ENCODE measurements at regions not wholly inside any gene's neighbourhood (a gene's known extent, or its start where the extent isn't known, plus 50 kb on each side); places are given as distances from the start of the nearest gene placed in this dataset.

- no peaks in the 10 kb centered on the region for H3K36me3 Mint-ChIP-seq (ENCODE audit: low read depth, unreplicated experiment)
Measured at GRCh38 chr5:159734366-159734765, 181.9 kb upstream of the ADRA1B start.

GRCh38 chr5:159735036-159735435, 181.2 kb upstream of the ADRA1B start:
- Mint-ChIP-seq H3K27me3 (ENCODE audit: unreplicated experiment) (peaks cover 2% of the 10 kb centered on the region), H3K27ac (ENCODE audit: unreplicated experiment) (no peak overlapping the region), H3K36me3 (ENCODE audit: low read depth, unreplicated experiment) (no peaks in the 10 kb centered on the region)

More at GRCh38 chr5:159734366-159734765, 181.9 kb upstream of the ADRA1B start:
- no peak for TF ChIP-seq CTCF (IDR thresholded peaks at IDR 0.05; ENCODE audit: unreplicated experiment)
- Mint-ChIP-seq H3K27ac (ENCODE audit: unreplicated experiment) (no peak overlapping the region), H3K4me3 (ENCODE audit: unreplicated experiment) (no peak overlapping the region), H3K27me3 (ENCODE audit: unreplicated experiment) (peaks cover 2% of the 10 kb centered on the region), H3K9me3 (ENCODE audit: unreplicated experiment) (no peaks in the 10 kb centered on the region), H3K4me1 (ENCODE audit: unreplicated experiment) (no peaks in the 10 kb centered on the region)
- DNase-seq (ENCODE audit: low spot score), result no peak

GRCh38 chr5:159735749-159736660, 180.3 kb upstream of the ADRA1B start:
- H3K4me3 Mint-ChIP-seq (ENCODE audit: unreplicated experiment), result no peak overlapping the region
- H3K4me1 Mint-ChIP-seq (ENCODE audit: unreplicated experiment), result no peaks in the 10 kb centered on the region
- H3K27ac Mint-ChIP-seq (ENCODE audit: unreplicated experiment), result no peak overlapping the region
- TF ChIP-seq CTCF (IDR thresholded peaks at IDR 0.05; ENCODE audit: unreplicated experiment), result no peak
- no peak for DNase-seq (ENCODE audit: low spot score)
- H3K36me3 Mint-ChIP-seq (ENCODE audit: low read depth, unreplicated experiment), result no peaks in the 10 kb centered on the region
- peaks cover 2% of the 10 kb centered on the region for H3K27me3 Mint-ChIP-seq (ENCODE audit: unreplicated experiment)
- no peaks in the 10 kb centered on the region for H3K9me3 Mint-ChIP-seq (ENCODE audit: unreplicated experiment)

More at GRCh38 chr5:159735036-159735435, 181.2 kb upstream of the ADRA1B start:
- H3K4me3 Mint-ChIP-seq (ENCODE audit: unreplicated experiment), result no peak overlapping the region
- no peaks in the 10 kb centered on the region for H3K4me1 Mint-ChIP-seq (ENCODE audit: unreplicated experiment)
- DNase-seq (ENCODE audit: low spot score), result no peak
- no peaks in the 10 kb centered on the region for H3K9me3 Mint-ChIP-seq (ENCODE audit: unreplicated experiment)
- no peak for TF ChIP-seq CTCF (IDR thresholded peaks at IDR 0.05; ENCODE audit: unreplicated experiment)

GRCh38 chr5:159736844-159737243, 179.4 kb upstream of the ADRA1B start:
- H3K27me3 Mint-ChIP-seq (ENCODE audit: unreplicated experiment), result peaks cover 2% of the 10 kb centered on the region
- no peak for DNase-seq (ENCODE audit: low spot score)
- no peaks in the 10 kb centered on the region for H3K36me3 Mint-ChIP-seq (ENCODE audit: low read depth, unreplicated experiment)
- no peaks in the 10 kb centered on the region for H3K9me3 Mint-ChIP-seq (ENCODE audit: unreplicated experiment)
- H3K27ac Mint-ChIP-seq (ENCODE audit: unreplicated experiment), result no peak overlapping the region
- H3K4me3 Mint-ChIP-seq (ENCODE audit: unreplicated experiment), result no peak overlapping the region
- TF ChIP-seq CTCF (IDR thresholded peaks at IDR 0.05; ENCODE audit: unreplicated experiment), result no peak
- H3K4me1 Mint-ChIP-seq (ENCODE audit: unreplicated experiment), result no peaks in the 10 kb centered on the region

- H3K4me1 Mint-ChIP-seq (ENCODE audit: unreplicated experiment), result no peaks in the 10 kb centered on the region
- TF ChIP-seq CTCF (IDR thresholded peaks at IDR 0.05; ENCODE audit: unreplicated experiment), result no peak
- H3K27ac Mint-ChIP-seq (ENCODE audit: unreplicated experiment), result no peak overlapping the region
- H3K27me3 Mint-ChIP-seq (ENCODE audit: unreplicated experiment), result peaks cover 2% of the 10 kb centered on the region
- DNase-seq (ENCODE audit: low spot score), result no peak
- no peaks in the 10 kb centered on the region for H3K36me3 Mint-ChIP-seq (ENCODE audit: low read depth, unreplicated experiment)
- H3K9me3 Mint-ChIP-seq (ENCODE audit: unreplicated experiment), result no peaks in the 10 kb centered on the region
- H3K4me3 Mint-ChIP-seq (ENCODE audit: unreplicated experiment), result no peak overlapping the region
Measured at GRCh38 chr5:159737263-159737662, 179.0 kb upstream of the ADRA1B start.
